HepG2 (cell line): ENCODE measurements at regions not wholly inside any gene's neighbourhood (a gene's known extent, or its start where the extent isn't known, plus 50 kb on each side); places are given as distances from the start of the nearest gene placed in this dataset.

Experiments used
- ATAC-seq: fragments of 200-7000 bp; cut with Tn5 transposase; 3 replicates; pipeline ENCODE4 v1.9.1; 2020; ENCODE audit warnings: mild to moderate bottlenecking, moderate library complexity
- BruUV-seq: library from RNA; stranded (reverse); fragments of 400-500 nt; replicated peaks from 2 replicates; lab custom pipeline; 2021; lab: Mats Ljungman, UMichigan
- CTCF ChIA-PET: fragments of 300-600 bp; formaldehyde crosslinking; extraction: SDS; loops from one replicate; lab custom pipeline; 2021; ENCODE audit warnings: low total read pairs, inconsistent platforms, low intra/inter-chr PET ratio; lab: Yijun Ruan, JAX
- POLR2A ChIA-PET: fragments of 350-600 bp; sonication (Branson Sonifier 250); formaldehyde crosslinking; loops from one replicate; lab custom pipeline; 2020; ENCODE audit warnings: antibody characterized with exemption, inconsistent platforms; lab: Yijun Ruan, JAX
- DNase-seq: peaks from one replicate; pipeline ENCODE4 v3.0.0-alpha.2; 2015; ENCODE audit warnings: low spot score
- FAIRE-seq: peaks from 3 replicates; lab custom pipeline; 2011; peaks lifted over from hg19 to GRCh38; lab: Jason Lieb, UNC
- H2AFZ ChIP-seq: one replicate; pipeline ENCODE4 v1.6.1; 2011; ENCODE audit warnings: low read length, inconsistent platforms
- H3K27ac ChIP-seq: fragments of 300-600 bp; 3 replicates; pipeline ENCODE4 v1.8.0; 2011; ENCODE audit warnings: mixed run types, mild to moderate bottlenecking, mixed read lengths, low read length, inconsistent platforms; ENCODE audit not compliant: insufficient read depth; ENCODE audit errors: extremely low read length
- H3K27me3 ChIP-seq, 2 experiments: fragments of 200-600 bp in 1 of 2; 2 replicates in 1 of 2; 3 replicates in 1 of 2; pipeline versions ENCODE4 v1.6.0 to v1.8.0; 2011; ENCODE audit warnings: low read length in 2 of 2, mild to moderate bottlenecking in 2 of 2, moderate library complexity in 2 of 2, inconsistent platforms in 1 of 2; ENCODE audit not compliant: insufficient read depth in 2 of 2, control insufficient read depth in 1 of 2
- H3K36me3 ChIP-seq, 2 experiments: fragments of 200-600 bp in 1 of 2; replicated peaks in 1 of 2; 2 replicates in 1 of 2; 3 replicates in 1 of 2; pipeline versions ENCODE4 v1.5.1 to v1.8.0; 2011; ENCODE audit warnings: low read length in 2 of 2, inconsistent platforms in 1 of 2; ENCODE audit not compliant: insufficient read depth in 2 of 2, control insufficient read depth in 1 of 2
- H3K4me1 ChIP-seq: 2 replicates; pipeline ENCODE4 v1.5.1; 2012; ENCODE audit warnings: low read length, inconsistent platforms; ENCODE audit not compliant: insufficient read depth
- H3K4me2 ChIP-seq: 2 replicates; pipeline ENCODE4 v1.6.0; 2011; ENCODE audit warnings: low read depth, low read length, inconsistent platforms
- H3K4me3 ChIP-seq, 3 experiments: fragments of 200-600 bp in 1 of 3; sonication (generic), shearing (Covaris generic) in 1 of 3; replicated peaks in 1 of 3; 2 replicates each; pipeline ENCODE4 v1.5.1; 2011 to 2016; ENCODE audit warnings: low read length in 3 of 3, inconsistent platforms in 2 of 3, low read depth in 2 of 3, mild to moderate bottlenecking in 2 of 3, control low read depth in 1 of 3, mixed read lengths in 1 of 3; ENCODE audit not compliant: insufficient read depth in 1 of 3
- H3K79me2 ChIP-seq: one replicate; pipeline ENCODE4 v1.6.1; 2011; ENCODE audit warnings: low read length, inconsistent platforms; ENCODE audit not compliant: insufficient read depth
- H3K9ac ChIP-seq: 2 replicates; pipeline ENCODE4 v1.6.0; 2011; ENCODE audit warnings: mild to moderate bottlenecking, low read depth, low read length, inconsistent platforms; ENCODE audit not compliant: insufficient read depth
- H3K9me3 ChIP-seq: 2 replicates; pipeline ENCODE4 v1.5.1; 2012; ENCODE audit warnings: mild to moderate bottlenecking, low read length
- H4K20me1 ChIP-seq: 2 replicates; pipeline ENCODE4 v1.6.0; 2011; ENCODE audit warnings: inconsistent platforms, mild to moderate bottlenecking, low read length, moderate library complexity; ENCODE audit not compliant: insufficient read depth
- AFF4 ChIP-seq: sonication (generic); formaldehyde crosslinking; IDR thresholded peaks from 2 replicates; pipeline ENCODE4 v1.4.0; 2020; ENCODE audit warnings: missing genetic modification reagents
- BHLHE40 ChIP-seq: IDR thresholded peaks from 2 replicates; pipeline ENCODE4 v1.6.1; 2011; ENCODE audit warnings: low read length, improper control_type of control experiment
- CBX2 ChIP-seq, 2 experiments: fragments of 200-600 bp in 1 of 2; sonication (generic); formaldehyde crosslinking in 1 of 2; IDR thresholded peaks; 2 replicates each; pipeline versions ENCODE4 v1.7.0 to v1.8.1; 2018 to 2022; ENCODE audit warnings: low read depth in 2 of 2, low read length in 1 of 2, mild to moderate bottlenecking in 1 of 2, missing genetic modification reagents in 1 of 2
- CC2D1A ChIP-seq: sonication (generic); formaldehyde crosslinking; IDR thresholded peaks from 2 replicates; pipeline ENCODE4 v1.8.1; 2023; ENCODE audit warnings: mild to moderate bottlenecking, missing genetic modification reagents
- DBP ChIP-seq: sonication (generic); formaldehyde crosslinking; IDR thresholded peaks from 2 replicates; pipeline ENCODE4 v1.4.0; 2020; ENCODE audit warnings: missing genetic modification reagents; ENCODE audit errors: not compliant biosample characterization
- MBD4 ChIP-seq: IDR thresholded peaks from 2 replicates; pipeline ENCODE4 v1.6.1; 2012; ENCODE audit warnings: low read length, inconsistent platforms, borderline replicate concordance
- RXRB ChIP-seq: IDR thresholded peaks from 2 replicates; pipeline ENCODE4 v1.6.1; 2016; ENCODE audit warnings: borderline replicate concordance, missing genetic modification reagents, missing compliant biosample characterization
- SNAI1 ChIP-seq: sonication (generic); formaldehyde crosslinking; IDR thresholded peaks from 2 replicates; pipeline ENCODE4 v1.5.0; 2020; ENCODE audit warnings: mild to moderate bottlenecking, missing genetic modification reagents, borderline replicate concordance
- ZNF382 ChIP-seq: sonication (generic); formaldehyde crosslinking; IDR thresholded peaks from 2 replicates; pipeline ENCODE4 v1.5.0; 2020; ENCODE audit warnings: missing genetic modification reagents, mild to moderate bottlenecking, borderline replicate concordance
- WGBS: methylation state at CpG from one replicate; pipeline ENCODE4 v1.1.6; 2017; ENCODE audit warnings: low lambda C conversion rate; 5-methylcytosine and 5-hydroxymethylcytosine counted together
- in situ Hi-C: cut with HindIII; loops from 2 replicates; pipeline ENCODE4 v1.10.0; 2017; ENCODE audit warnings: low pct_unique_long_range_greater_than_20kb; ENCODE audit not compliant: extremely low pct_ligation_motif_present
- intact Hi-C: fragments of 100-400 bp; cut with micrococcal nuclease; formaldehyde crosslinking; loops from one replicate; pipeline ENCODE4 v1.10.0; 2022; ENCODE audit not compliant: unreplicated experiment
- TF ChIP-seq, protein P1 (sequence below), 2 experiments: sonication (generic) in 1 of 2; formaldehyde crosslinking in 1 of 2; IDR thresholded peaks; 2 replicates each; pipeline versions ENCODE4 v1.4.0 to v1.6.1; 2018 to 2020; ENCODE audit warnings: missing genetic modification reagents in 2 of 2, borderline replicate concordance in 1 of 2, low read depth in 1 of 2, mild to moderate bottlenecking in 1 of 2, missing biosample characterization in 1 of 2
- TF ChIP-seq, protein P2 (sequence below), 2 experiments: sonication (generic) in 1 of 2; formaldehyde crosslinking in 1 of 2; IDR thresholded peaks; 2 replicates each; pipeline versions ENCODE4 v1.4.0 to v1.6.1; 2016 to 2020; ENCODE audit warnings: borderline replicate concordance in 1 of 2, low read depth in 1 of 2, mild to moderate bottlenecking in 1 of 2, missing genetic modification reagents in 1 of 2

- TF ChIP-seq, protein P1, sequence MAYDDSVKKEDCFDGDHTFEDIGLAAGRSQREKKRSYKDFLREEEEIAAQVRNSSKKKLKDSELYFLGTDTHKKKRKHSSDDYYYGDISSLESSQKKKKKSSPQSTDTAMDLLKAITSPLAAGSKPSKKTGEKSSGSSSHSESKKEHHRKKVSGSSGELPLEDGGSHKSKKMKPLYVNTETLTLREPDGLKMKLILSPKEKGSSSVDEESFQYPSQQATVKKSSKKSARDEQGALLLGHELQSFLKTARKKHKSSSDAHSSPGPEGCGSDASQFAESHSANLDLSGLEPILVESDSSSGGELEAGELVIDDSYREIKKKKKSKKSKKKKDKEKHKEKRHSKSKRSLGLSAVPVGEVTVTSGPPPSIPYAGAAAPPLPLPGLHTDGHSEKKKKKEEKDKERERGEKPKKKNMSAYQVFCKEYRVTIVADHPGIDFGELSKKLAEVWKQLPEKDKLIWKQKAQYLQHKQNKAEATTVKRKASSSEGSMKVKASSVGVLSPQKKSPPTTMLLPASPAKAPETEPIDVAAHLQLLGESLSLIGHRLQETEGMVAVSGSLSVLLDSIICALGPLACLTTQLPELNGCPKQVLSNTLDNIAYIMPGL (CRISPR knock-in tag; IDR thresholded peaks at IDR 0.05; ENCODE audit: borderline replicate concordance in 1 of 2, low read depth in 1 of 2), result 0 out of 4 replicates have a peak, but pooled peaks of 1 of the 2 experiments have one; percentile 18
- TF ChIP-seq RXRB (CRISPR knock-in tag), result peak; percentile 73; the same call in 1 of the 2 replicates
Measured at GRCh38 chr15:62828364-62828763, 214.2 kb upstream of the TPM1 start (continued).

DNA sequence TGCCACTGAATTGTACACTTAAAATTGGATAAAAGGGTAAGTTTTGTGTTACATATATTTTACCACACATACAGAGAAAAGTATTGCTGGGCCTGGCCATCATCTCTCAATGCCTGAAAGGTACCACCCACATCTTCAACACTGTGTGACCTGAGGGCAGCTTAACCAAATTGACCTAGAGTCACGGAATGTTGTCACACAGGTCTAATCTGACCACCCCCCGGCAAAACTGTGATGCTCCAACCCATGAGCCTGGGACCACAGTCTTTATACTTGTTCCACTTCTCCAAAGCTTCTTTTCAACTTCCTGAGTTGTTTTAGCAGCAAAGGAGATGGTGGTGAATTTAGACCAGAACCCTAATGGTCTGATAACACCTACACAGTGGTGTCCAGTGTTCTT, 210.3 kb upstream of the TPM1 start:
- no peak overlapping the region for H3K4me2 ChIP-seq
- ATAC-seq (no peak), DNase-seq (no peak), FAIRE-seq (no peak)
- peaks cover 6 to 12% of the 10 kb centered on the region in 2 experiments; a peak in 3 of 5 replicates for H3K36me3 ChIP-seq
- H3K9me3 ChIP-seq, result no peaks in the 10 kb centered on the region
- H3K27ac ChIP-seq, result no peak overlapping the region
- BruUV-seq, result no TSS peak
- H3K79me2 ChIP-seq, result no peaks in the 10 kb centered on the region
- ChIA-PET CTCF (no interaction called here), POLR2A (no interaction called here)
- H4K20me1 ChIP-seq, result no peaks in the 10 kb centered on the region
- 80% methylated on average over 2 of the region's 2 CpGs for WGBS
- no peak overlapping the region for H2AFZ ChIP-seq
- H3K27me3 ChIP-seq, result no peaks in the 10 kb centered on the region
- H3K4me3 ChIP-seq, result no peak overlapping the region
- H3K4me1 ChIP-seq, result peaks cover 13% of the 10 kb centered on the region
- intact Hi-C loops, result no loop called here
- in situ Hi-C loops, result no loop called here
- no peak overlapping the region for H3K9ac ChIP-seq
- TF ChIP-seq AFF4 (CRISPR knock-in tag) (no peak), ZNF382 (CRISPR knock-in tag) (no peak), DBP (no peak), CC2D1A (CRISPR knock-in tag) (no peak), MBD4 (no peak), BHLHE40 (no peak), CBX2 (IDR thresholded peaks at IDR 0.05; ENCODE audit: low read depth, low read length) (no peak), CBX2 (CRISPR knock-in tag; IDR thresholded peaks at IDR 0.05; ENCODE audit: low read depth) (no peak), SNAI1 (CRISPR knock-in tag) (no peak)
- TF ChIP-seq, protein P2, sequence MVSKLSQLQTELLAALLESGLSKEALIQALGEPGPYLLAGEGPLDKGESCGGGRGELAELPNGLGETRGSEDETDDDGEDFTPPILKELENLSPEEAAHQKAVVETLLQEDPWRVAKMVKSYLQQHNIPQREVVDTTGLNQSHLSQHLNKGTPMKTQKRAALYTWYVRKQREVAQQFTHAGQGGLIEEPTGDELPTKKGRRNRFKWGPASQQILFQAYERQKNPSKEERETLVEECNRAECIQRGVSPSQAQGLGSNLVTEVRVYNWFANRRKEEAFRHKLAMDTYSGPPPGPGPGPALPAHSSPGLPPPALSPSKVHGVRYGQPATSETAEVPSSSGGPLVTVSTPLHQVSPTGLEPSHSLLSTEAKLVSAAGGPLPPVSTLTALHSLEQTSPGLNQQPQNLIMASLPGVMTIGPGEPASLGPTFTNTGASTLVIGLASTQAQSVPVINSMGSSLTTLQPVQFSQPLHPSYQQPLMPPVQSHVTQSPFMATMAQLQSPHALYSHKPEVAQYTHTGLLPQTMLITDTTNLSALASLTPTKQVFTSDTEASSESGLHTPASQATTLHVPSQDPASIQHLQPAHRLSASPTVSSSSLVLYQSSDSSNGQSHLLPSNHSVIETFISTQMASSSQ (IDR thresholded peaks at IDR 0.05; ENCODE audit: low read depth), result no peak
- TF ChIP-seq, protein P2 (CRISPR knock-in tag; IDR thresholded peaks at IDR 0.05; ENCODE audit: borderline replicate concordance), result no peak
